Vagina (tissue), 2 donors: ENCODE measurements at regions not wholly inside any gene's neighbourhood (a gene's known extent, or its start where the extent isn't known, plus 50 kb on each side); places are given as distances from the start of the nearest gene placed in this dataset.

Experiments
- DNase-seq, 2 donors: peaks; one replicate each; pipeline ENCODE4 v3.0.0-alpha.2; 2017; ENCODE audit errors: extremely low spot score in 2 of 2
- H3K27ac ChIP-seq: fragments of 200-600 bp; sonication (generic); one replicate; pipeline ENCODE4 v1.5.1; 2019
- H3K27me3 ChIP-seq: fragments of 200-600 bp; sonication (generic); one replicate; pipeline ENCODE4 v1.5.1; 2019
- H3K36me3 ChIP-seq, 2 donors: fragments of 200-600 bp; sonication (generic); one replicate each; pipeline ENCODE4 v1.5.1; 2017 to 2019
- H3K4me1 ChIP-seq: fragments of 200-600 bp; sonication (generic); one replicate; pipeline ENCODE4 v1.5.1; 2019
- H3K4me3 ChIP-seq, 2 donors: fragments of 200-600 bp; sonication (generic); 1 replicate in 1 of 2; 2 replicates in 1 of 2; pipeline ENCODE4 v1.5.1; 2016 to 2019
- H3K9me3 ChIP-seq: fragments of 200-600 bp; sonication (generic); one replicate; pipeline ENCODE4 v1.5.1; 2019
- POLR2A ChIP-seq, 2 donors: fragments of 450-650 bp; IDR thresholded peaks; one replicate each; pipeline ENCODE4 v1.6.1; 2017; ENCODE audit warnings: antibody characterized with exemption in 2 of 2, mild to moderate bottlenecking in 2 of 2, moderate library complexity in 2 of 2
- POLR2AphosphoS5 ChIP-seq, 2 donors: sonication (generic); formaldehyde crosslinking; IDR thresholded peaks; one replicate each; pipeline ENCODE4 v1.9.0; 2017; ENCODE audit warnings: antibody characterized with exemption in 2 of 2, mild to moderate bottlenecking in 2 of 2, low read depth in 1 of 2; ENCODE audit not compliant: insufficient read depth in 1 of 2
- intact Hi-C: fragments of 100-400 bp; cut with DNase I; formaldehyde crosslinking; loops from one replicate; pipeline ENCODE4 v1.15.1; 2023
- TF ChIP-seq, protein P1 (sequence below), 3 experiments: fragments of 450-650 bp in 2 of 3; fragments of 200-600 bp in 1 of 3; sonication (generic) in 1 of 3; IDR thresholded peaks; one replicate each; pipeline ENCODE4 v1.5.1; 2017 to 2019; ENCODE audit warnings: antibody characterized with exemption in 3 of 3, mild to moderate bottlenecking in 2 of 3, moderate library complexity in 2 of 3

DNA sequence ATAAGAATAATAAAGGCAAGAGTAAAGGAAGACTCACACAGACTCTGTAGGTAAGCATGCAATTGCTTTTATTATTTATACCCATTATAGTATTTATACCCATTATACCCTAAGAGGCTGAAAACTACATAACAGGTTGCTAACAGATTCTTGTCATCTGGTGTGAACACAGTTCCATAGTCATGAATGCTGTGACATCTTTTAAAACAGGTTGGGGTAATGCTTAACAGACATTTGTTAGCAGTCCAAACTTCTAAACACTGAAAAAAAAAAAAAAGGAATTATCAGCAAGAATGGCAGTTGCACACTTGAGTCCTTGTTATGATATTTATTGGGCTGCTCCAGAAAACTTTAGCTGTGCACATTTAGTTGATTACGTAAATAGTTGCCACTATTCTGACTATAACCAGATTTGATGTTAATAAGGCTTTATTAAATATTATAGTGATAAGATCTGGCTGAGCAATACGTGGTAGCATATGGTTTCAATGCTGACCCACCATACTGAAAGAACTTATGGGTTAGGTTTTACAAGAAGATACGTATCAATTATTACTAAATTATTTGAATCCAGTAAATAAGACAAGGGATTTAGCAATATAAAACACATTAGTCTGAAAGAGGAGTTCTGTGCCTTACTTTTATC, 888.8 kb downstream of the LRRTM4 start:
- H3K27me3 ChIP-seq = no peaks in the 10 kb centered on the region
- no peak overlapping the region for H3K27ac ChIP-seq
- H3K36me3 ChIP-seq = no peaks in the 10 kb centered on the region
- intact Hi-C loops = no loop called here
- DNase-seq = no peak
- H3K9me3 ChIP-seq = no peaks in the 10 kb centered on the region
- H3K4me3 ChIP-seq = no peak overlapping the region
- TF ChIP-seq POLR2AphosphoS5 (IDR thresholded peaks at IDR 0.05; ENCODE audit: insufficient read depth in 1 of 2, low read depth in 1 of 2) (no peak), POLR2A (IDR thresholded peaks at IDR 0.05) (no peak)
- TF ChIP-seq, protein P1, sequence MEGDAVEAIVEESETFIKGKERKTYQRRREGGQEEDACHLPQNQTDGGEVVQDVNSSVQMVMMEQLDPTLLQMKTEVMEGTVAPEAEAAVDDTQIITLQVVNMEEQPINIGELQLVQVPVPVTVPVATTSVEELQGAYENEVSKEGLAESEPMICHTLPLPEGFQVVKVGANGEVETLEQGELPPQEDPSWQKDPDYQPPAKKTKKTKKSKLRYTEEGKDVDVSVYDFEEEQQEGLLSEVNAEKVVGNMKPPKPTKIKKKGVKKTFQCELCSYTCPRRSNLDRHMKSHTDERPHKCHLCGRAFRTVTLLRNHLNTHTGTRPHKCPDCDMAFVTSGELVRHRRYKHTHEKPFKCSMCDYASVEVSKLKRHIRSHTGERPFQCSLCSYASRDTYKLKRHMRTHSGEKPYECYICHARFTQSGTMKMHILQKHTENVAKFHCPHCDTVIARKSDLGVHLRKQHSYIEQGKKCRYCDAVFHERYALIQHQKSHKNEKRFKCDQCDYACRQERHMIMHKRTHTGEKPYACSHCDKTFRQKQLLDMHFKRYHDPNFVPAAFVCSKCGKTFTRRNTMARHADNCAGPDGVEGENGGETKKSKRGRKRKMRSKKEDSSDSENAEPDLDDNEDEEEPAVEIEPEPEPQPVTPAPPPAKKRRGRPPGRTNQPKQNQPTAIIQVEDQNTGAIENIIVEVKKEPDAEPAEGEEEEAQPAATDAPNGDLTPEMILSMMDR (IDR thresholded peaks at IDR 0.05) = no peak
- no peaks in the 10 kb centered on the region for H3K4me1 ChIP-seq

DNA sequence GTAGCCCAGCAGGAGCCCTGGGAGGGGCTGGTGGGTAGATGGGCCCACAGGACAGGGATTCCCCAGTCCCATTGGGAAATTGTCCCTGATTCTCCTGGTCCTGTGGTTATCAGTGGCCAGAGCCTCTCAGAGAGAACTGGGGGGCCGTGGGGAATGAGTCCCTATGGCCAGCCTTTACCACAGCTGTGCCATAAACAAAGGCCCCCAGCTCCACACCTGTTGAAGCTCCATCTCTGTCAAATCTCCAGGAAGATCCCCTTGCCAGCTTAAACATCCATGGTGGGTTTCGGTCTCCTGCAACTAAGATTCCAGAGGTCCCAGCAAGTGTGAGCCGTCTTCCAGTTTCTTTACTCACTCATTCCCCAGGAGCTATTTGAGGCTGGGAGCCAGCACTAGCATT, 897.1 kb downstream of the LRRTM4 start:
- TF ChIP-seq, protein P1 (IDR thresholded peaks at IDR 0.05) = no peak
- TF ChIP-seq POLR2A (IDR thresholded peaks at IDR 0.05) (no peak), POLR2AphosphoS5 (IDR thresholded peaks at IDR 0.05; ENCODE audit: insufficient read depth in 1 of 2, low read depth in 1 of 2) (no peak)
- no peaks in the 10 kb centered on the region for H3K36me3 ChIP-seq
- H3K4me1 ChIP-seq = no peaks in the 10 kb centered on the region
- DNase-seq = no peak
- H3K4me3 ChIP-seq = no peak overlapping the region
- H3K9me3 ChIP-seq = no peaks in the 10 kb centered on the region
- no peaks in the 10 kb centered on the region for H3K27me3 ChIP-seq
- intact Hi-C loops = no loop called here
- H3K27ac ChIP-seq = no peak overlapping the region

DNA sequence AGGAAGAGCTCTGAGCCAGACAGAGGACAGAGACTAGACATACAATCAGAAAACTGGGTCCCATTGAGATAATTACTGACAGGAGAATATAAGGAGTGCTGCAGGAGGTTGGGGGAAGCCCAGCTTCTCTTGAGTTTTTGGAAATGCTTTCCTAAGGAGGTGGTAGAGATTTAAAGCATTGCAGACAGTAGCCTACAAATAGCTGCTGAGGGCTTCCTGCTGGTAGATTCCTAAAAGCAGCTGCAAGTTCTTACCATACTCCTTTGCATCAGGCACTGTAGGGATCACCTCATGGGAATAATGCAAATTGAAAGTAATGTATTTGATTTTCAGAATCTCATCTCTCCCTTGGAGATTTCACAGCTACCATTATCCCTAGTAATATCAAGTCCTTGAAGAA, 902.6 kb upstream of the GCFC2 start:
- no peak for DNase-seq
- H3K36me3 ChIP-seq = no peaks in the 10 kb centered on the region

DNA sequence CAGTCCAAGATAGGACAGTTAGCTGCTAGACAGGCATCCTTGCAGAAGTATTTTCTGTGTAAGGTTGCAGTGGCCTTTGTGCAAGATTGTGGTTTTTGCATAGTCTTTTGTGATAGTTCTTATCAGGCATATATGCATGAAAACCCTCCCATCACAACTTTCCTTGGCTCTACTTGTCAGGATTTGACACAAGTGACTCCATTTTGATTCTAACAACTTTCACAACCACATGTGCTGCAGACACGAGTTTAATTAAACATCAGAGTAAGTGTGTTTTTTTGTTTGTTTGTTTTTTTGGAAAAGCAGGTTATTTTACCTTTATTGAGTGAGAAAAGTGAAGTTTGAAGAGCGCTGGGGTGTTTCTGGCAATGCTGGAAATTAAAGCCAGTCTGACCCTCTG, 902.0 kb upstream of the GCFC2 start:
- DNase-seq = no peak
- Histone ChIP-seq H3K36me3 (no peaks in the 10 kb centered on the region), H3K4me3 (no peak overlapping the region), H3K27ac (no peak overlapping the region), H3K27me3 (no peaks in the 10 kb centered on the region), H3K4me1 (no peaks in the 10 kb centered on the region), H3K9me3 (no peaks in the 10 kb centered on the region)
- intact Hi-C loops = no loop called here
- TF ChIP-seq POLR2AphosphoS5 (IDR thresholded peaks at IDR 0.05; ENCODE audit: insufficient read depth in 1 of 2, low read depth in 1 of 2) = no peak
- TF ChIP-seq, protein P1 (IDR thresholded peaks at IDR 0.05) = no peak
- TF ChIP-seq POLR2A (IDR thresholded peaks at IDR 0.05) = no peak

More for the DNA sequence above, 902.6 kb upstream of the GCFC2 start:
- Histone ChIP-seq H3K27ac (no peak overlapping the region), H3K4me3 (no peak overlapping the region), H3K9me3 (no peaks in the 10 kb centered on the region), H3K4me1 (no peaks in the 10 kb centered on the region), H3K27me3 (no peaks in the 10 kb centered on the region)
- no peak for TF ChIP-seq POLR2AphosphoS5 (IDR thresholded peaks at IDR 0.05; ENCODE audit: insufficient read depth in 1 of 2, low read depth in 1 of 2)
- no peak for TF ChIP-seq POLR2A (IDR thresholded peaks at IDR 0.05)
- TF ChIP-seq, protein P1 (IDR thresholded peaks at IDR 0.05) = no peak
- intact Hi-C loops = no loop called here

DNA sequence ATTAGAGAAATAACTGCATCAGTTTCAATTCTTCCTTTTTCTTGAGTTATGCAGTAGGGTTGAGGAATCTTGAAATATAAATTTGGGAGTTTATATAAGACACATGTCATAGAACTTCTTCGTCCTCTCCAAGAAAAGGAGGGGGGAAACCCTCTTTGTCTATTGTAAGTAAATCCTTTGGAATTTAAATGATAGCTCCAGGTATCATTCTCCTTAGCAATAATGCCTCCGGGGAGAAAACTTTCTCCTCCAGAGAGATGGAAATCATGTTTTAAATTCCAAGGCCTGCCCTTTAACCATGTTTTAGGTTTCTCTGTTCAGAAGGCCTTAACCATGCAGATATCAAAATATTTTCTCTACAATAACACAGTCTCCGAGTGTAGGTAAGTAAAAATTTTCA, 899.7 kb upstream of the GCFC2 start:
- Histone ChIP-seq H3K4me1 (no peaks in the 10 kb centered on the region), H3K27me3 (no peaks in the 10 kb centered on the region), H3K36me3 (no peaks in the 10 kb centered on the region), H3K4me3 (no peak overlapping the region), H3K27ac (no peak overlapping the region), H3K9me3 (no peaks in the 10 kb centered on the region)
- intact Hi-C loops = no loop called here
- DNase-seq = no peak
- TF ChIP-seq POLR2AphosphoS5 (IDR thresholded peaks at IDR 0.05; ENCODE audit: insufficient read depth in 1 of 2, low read depth in 1 of 2) (no peak), POLR2A (IDR thresholded peaks at IDR 0.05) (no peak)
- TF ChIP-seq, protein P1 (IDR thresholded peaks at IDR 0.05) = no peak
